ENCODE measurements at regions not wholly inside any gene's neighbourhood (a gene's known extent, or its start where the extent isn't known, plus 50 kb on each side); places are given as distances from the start of the nearest gene placed in this dataset.

GRCh38 chr9:28808042-28808441, 1234.8 kb upstream of the C9orf72 start:
- POLR2A ChIA-PET, result no interaction called here
- no peaks in the 10 kb centered on the region for H4K20me1 ChIP-seq (replicated peaks; ENCODE audit: control insufficient read depth, insufficient read depth, low read length)
- H2AFZ ChIP-seq (ENCODE audit: low read depth, low read length), result no peak overlapping the region
- no peak overlapping the region for H3K27ac ChIP-seq (ENCODE audit: extremely low read depth, low read depth, low read length)
- DNase-seq (ENCODE audit: extremely low read depth in 1 of 4, low spot score in 3 of 4) (no peak), ATAC-seq (no peak), FAIRE-seq (no peak)
- no peaks in the 10 kb centered on the region for H3K9me3 ChIP-seq (replicated peaks; ENCODE audit: control insufficient read depth, insufficient read depth, low read depth, low read length)
- H3K9me1 ChIP-seq (ENCODE audit: control insufficient read depth, insufficient read depth, low read length), result no peaks in the 10 kb centered on the region
- no peak overlapping the region for H3K4me3 ChIP-seq
- H3K9ac ChIP-seq (ENCODE audit: insufficient read depth in 1 of 2, low read depth in 2 of 2, low read length in 2 of 2), result no peak overlapping the region
- H3K27me3 ChIP-seq (ENCODE audit: control insufficient read depth in 2 of 2, insufficient read depth in 2 of 2, low read length in 2 of 2), result no peaks in the 10 kb centered on the region
- in situ Hi-C loops (cut with MboI) (no loop called here), intact Hi-C loops (cut with micrococcal nuclease) (no loop called here)
- no peaks in the 10 kb centered on the region for H3K36me3 ChIP-seq (ENCODE audit: control insufficient read depth, insufficient read depth, low read length)
- no TSS peak for BruUV-seq (replicated peaks)
- no peak overlapping the region for H3K4me2 ChIP-seq (ENCODE audit: insufficient read depth, low read length)
- no peaks in the 10 kb centered on the region for H3K79me2 ChIP-seq (ENCODE audit: control insufficient read depth, insufficient read depth, low read length)
- CTCF ChIA-PET (ENCODE audit: low intra/inter-chr PET ratio), result no interaction called here
- no peaks in the 10 kb centered on the region for H3K4me1 ChIP-seq (replicated peaks in 1 of 2; ENCODE audit: control insufficient read depth in 2 of 2, insufficient read depth in 2 of 2, low read length in 2 of 2)
- TF ChIP-seq PBX2 (CRISPR knock-in tag; IDR thresholded peaks at IDR 0.05; ENCODE audit: low read depth) (no peak), PBX2 (tag; conservative IDR thresholded peaks at IDR 0.05; ENCODE audit: low read depth) (no peak), NRF1 (conservative IDR thresholded peaks at IDR 0.05 in 1 of 2, IDR thresholded peaks at IDR 0.05 in 1 of 2) (no peak), MCM3 (IDR thresholded peaks at IDR 0.05) (no peak), KLF16 (IDR thresholded peaks at IDR 0.05) (no peak), MBD1 (CRISPR knock-in tag; IDR thresholded peaks at IDR 0.05) (no peak), THAP12 (CRISPR knock-in tag; IDR thresholded peaks at IDR 0.05) (no peak), ZFP91 (CRISPR knock-in tag; IDR thresholded peaks at IDR 0.05) (no peak), ZNF280A (IDR thresholded peaks at IDR 0.05; ENCODE audit: low read depth, partially characterized antibody) (no peak), THRA (IDR thresholded peaks at IDR 0.05) (no peak), ELF4 (CRISPR knock-in tag; IDR thresholded peaks at IDR 0.05) (no peak), TARDBP (IDR thresholded peaks at IDR 0.05) (no peak), HNRNPUL1 (IDR thresholded peaks at IDR 0.05; ENCODE audit: low read length) (no peak)

All from K562 (cell line).